Dermis blood vessel endothelial cell (primary cell): ENCODE measurements at regions not wholly inside any gene's neighbourhood (a gene's known extent, or its start where the extent isn't known, plus 50 kb on each side); places are given as distances from the start of the nearest gene placed in this dataset.
"Not testable (repeated sequence)": the region's sequence is repeated elsewhere in the genome, so short reads cannot be mapped to it uniquely, and the experiment has no call there.

Source experiments
- DNase-seq: peaks from one replicate; pipeline ENCODE4 v3.0.0; 2010

DNA sequence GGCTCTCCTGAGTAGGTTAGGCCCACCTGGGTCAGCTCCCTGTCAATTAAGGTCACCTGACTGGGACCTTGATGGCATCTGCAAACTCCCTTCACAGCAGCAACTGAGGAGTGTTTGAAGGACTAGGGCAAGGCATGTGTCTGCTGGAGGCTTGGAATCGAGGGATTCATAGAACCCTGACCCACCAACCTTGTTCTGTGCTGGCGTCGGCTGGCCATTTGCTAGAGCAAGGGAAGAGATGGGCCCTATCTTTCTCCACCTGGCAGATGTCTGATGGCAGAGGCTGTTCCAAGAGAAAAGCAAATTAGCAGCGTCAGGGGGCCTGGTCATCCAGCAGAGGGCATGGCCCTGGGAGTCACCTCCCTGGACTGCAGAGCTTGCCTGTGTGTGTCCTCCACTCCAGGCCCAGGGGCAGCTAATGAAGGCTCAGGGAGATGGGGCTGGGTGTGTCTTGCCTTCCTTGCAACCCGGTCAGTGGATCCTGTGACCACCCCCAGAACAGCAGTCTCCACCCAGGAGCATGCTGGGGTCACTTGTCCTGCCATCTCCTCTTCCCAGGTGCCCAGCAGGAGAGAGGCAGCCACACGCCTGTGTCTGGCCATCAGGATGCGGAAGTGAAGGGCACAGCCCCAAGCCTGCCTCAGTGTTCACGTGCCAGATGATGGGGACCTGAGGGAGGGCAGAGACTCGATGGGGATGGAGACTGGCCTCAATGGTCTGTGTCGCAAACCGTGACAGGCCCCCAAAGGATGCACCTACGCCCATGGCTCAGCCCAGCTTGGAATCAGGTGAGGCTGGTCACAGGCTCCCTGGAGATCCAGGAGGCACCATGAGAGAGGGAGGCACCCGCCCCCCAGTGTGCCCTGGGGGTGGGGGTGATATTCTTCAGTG lies 53.9 kb downstream of the BARX1 start:
- no peak for DNase-seq

DNA sequence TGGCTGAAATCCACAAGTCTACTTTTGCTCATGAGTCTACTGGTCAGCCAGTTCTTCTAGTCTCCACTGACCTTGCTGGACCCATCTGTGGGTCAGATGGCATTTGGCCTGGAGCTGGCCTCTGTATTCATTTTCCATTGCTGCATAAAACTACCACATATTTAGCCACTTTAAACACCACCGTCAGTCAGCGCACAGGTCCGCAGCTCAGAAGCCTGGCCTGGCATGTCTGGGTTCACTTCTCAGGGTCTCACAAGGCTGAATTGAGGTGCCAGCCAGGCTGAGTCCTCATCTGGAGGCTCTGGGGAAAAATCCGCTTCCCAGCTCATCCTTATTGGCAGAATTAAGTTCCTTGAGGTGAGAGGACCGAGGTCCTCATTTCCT lies 54.7 kb downstream of the BARX1 start:
- DNase-seq, result no peak

DNA sequence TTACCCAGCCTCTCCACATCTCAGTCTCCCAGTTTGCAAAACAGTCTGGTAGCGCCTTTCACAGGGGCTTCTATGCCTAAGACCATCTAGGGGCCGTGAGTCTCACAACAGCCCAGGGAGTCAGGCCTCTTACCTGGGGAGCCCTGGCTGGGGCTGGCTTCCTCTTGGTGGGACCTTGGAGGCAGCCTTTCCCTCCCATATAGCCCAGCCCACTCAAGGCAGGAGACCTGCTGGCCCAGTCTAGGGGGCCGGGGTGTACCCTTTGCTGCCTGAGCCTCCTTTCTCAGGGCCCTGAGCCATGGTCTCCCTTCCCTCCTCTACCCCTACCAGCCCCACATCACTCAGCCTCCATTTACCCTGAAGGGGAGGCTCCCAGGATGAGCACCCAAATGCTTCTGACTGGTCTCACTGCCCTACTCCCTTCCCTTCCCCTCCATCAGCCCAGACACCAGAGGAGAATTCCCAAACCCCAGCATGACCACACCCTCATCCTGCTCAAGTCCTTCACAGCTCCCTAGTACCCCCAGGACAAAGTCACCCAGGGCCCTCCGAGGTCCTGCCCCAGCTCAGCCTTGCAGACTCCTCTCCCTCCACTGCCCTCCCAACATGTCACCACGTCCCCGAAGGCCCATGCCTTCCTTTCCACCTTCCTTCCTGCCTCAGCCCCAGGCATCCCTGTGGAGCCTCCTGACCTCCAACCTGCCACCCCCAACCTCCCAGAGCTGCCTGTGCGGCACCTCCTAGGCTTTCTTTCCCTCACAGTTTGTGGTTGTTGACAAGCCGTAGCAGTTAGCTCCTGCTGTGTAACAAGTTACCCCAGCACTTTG lies 55.3 kb downstream of the BARX1 start:
- DNase-seq, result no peak

DNA sequence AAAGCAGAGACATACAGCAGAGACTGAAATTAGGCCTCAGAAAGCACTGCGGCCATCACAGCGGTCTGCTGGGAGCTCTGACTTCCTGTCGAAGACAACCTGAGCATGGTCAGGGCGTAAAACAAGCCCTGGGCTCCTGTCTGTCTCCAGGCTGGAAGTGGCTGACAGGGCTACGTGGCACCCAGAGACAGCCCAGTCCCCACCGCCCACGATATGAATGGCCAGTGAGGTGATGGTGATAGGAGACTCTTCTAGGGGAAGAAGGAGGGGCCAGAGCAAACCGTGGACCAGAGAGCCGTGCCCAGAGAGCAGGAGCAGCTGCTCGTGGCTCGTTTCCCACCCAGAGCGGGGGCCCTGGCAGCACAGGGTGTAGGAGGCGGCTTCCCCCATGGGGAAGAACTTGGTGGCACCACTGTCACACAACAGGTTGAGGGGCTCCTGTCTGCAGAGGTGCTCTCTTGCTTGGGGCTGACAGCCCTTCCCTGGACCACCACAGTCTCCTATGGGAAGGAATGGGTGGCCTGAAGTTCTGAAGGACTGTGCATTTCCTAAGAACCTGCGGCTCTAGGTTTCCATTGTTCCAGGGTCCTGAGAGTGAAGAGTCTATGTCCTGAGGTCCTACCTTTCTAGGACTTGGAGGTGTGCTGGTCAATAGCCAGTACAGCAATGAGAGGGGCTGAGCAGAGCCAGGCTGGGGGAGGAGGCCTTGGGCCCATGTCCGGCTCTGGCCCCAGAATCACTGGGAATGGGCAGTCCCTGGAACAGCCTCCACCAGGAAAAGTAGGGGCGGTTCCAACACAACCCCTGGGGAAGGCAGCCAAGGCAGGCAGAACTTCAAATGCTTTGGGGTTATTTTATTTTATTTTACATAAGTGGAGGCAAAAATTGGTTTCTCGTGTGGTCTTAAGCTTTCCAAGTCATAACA lies 56.4 kb downstream of the BARX1 start:
- no peak for DNase-seq

DNA sequence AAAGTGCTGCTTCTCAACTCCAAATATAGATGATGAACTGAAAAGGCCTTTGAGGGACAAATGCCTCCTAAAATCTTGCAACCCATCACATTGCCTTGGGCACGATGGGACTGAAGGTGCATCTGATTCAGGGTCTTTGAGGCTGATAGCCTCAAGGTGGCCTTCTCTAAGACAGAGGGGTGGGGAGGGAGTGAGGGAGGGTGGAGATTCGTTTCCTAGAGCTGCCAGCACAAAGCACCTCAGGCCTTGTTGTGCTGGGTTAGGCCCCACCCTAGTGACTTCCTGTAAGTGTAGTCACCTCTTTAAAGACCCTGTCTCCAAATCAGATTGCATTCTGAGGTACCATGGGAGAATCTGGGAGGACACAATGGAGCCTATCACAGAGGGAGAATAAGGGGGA lies 57.1 kb downstream of the BARX1 start:
- DNase-seq, result no peak

DNA sequence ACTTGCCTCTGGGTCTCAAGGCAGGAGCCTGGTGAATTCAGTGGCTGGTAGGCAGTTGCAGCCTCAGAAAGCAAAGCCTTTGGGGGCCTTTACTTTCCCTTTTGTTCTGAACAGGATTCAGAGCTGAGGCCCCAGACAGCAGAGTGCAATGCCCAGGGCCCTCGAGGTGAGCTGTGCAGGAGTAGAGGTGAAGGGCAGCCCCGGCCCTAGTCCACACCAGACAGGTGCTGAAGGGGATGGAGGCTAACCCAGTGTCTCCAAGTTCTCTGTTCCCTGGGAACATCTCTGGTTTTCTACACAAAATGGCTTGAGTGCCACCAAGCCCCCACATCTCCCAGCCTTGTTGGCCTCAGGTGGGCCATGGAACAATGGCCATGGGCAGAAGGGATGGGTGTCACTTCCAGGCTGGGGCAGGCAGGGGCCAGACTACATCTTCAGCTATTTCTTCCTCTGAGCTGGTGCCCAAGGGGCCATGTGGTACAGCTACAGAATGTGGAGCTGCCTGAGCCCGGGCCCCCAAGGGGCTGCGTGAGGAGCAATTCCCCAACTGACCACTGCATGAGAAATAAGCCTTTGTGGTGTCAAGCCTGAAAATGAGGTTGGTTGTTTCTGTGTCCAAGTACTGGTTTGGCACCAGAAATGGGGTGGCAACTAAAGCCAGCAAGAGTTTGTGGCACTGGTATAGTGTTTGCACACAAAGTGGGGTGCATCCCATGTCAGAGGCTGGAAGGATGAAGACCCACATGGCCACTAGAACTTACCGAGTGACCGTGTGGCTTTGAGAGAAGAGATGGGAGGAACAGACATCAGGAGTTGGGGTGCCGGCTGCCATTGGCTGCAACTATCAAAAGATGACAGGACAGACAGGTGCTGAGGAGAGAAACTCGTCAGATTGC lies 57.8 kb downstream of the BARX1 start:
- DNase-seq, result no peak

DNA sequence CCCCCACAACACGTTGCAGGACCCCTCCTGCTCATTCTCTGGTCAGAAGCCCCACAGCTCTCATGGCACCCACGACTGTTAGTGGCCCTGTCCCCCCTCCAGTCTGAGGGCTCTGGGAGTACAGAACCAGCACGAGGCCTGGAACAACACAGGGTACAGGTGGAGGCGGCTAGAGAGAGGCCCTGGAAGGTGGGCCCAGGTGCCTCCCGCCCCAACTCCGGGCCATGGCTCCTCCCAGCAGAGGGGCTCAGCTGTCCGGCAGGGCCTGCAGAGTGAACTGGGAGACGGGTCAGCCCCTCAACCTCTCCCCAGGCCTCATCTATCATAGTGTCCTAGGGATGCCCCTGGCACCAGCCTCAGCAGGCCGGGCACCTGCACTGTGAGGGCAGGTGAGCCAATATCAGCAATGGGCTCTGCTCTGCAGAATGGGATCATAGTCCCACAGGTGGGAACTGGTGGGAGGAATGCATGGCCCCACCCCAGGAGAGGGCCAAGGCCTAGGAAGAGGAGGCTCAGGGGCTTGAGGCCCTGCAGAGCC lies 58.6 kb downstream of the BARX1 start:
- DNase-seq, result no peak

DNA sequence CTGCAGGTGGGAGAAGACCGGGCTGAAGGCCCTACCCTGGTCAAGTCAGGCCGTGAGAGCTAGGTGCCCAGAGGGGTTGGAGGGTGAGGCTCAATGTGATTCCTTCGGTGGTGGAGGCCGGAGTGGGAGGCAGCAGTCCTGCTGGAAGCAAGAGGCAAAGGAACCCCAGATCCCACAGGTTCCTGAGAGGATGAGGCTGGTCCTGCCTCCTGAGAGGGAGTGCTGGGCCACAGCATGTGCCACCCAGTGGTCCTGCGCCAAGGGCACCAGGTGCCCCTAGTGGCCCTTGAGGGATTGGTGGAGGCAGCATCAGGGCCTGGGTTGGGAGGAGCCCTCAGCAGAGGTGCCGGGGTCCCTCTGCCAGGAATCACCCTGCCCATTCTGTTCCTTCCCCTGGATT lies 59.1 kb downstream of the BARX1 start:
- DNase-seq, result no peak

DNA sequence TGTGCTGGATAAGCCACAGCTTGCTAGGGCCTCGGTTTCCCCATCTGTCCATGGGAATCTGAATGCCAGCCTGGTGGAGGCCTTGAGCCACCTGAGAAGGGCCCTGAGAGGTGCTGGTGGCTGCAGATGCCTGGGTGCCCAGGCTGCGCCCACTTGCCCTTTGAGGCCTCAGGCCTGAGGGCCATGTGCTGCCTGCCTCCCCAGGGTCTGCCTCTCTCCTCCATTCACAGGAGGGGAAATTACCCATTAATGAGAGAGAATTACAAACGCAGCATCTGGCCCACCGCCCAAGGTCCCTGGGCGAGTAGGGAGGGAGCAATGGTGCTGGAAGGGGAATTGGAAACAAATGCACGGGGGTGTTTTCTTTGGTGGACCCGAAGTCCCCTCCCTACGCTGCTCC lies 59.6 kb downstream of the BARX1 start:
- no peak for DNase-seq

DNA sequence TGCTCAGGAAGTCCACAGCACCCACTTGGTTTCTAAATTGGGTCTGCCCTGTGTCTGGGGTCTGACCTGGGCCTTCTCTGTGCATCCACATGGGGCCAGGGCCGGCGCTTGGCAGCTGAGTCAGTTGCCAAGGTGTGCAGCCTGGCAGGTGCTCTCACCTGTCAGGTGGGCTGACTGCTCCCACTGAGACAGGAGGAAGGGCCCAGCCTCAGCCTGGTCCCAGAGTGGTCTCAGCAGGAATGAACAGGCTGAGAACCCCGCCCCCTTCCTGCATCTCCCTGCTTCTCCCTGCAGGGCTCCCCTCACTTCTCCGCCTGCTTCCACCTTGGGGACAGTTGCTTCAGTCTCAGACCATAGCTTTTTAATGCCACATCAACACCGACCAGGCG lies 60.5 kb downstream of the BARX1 start:
- no peak for DNase-seq

DNA sequence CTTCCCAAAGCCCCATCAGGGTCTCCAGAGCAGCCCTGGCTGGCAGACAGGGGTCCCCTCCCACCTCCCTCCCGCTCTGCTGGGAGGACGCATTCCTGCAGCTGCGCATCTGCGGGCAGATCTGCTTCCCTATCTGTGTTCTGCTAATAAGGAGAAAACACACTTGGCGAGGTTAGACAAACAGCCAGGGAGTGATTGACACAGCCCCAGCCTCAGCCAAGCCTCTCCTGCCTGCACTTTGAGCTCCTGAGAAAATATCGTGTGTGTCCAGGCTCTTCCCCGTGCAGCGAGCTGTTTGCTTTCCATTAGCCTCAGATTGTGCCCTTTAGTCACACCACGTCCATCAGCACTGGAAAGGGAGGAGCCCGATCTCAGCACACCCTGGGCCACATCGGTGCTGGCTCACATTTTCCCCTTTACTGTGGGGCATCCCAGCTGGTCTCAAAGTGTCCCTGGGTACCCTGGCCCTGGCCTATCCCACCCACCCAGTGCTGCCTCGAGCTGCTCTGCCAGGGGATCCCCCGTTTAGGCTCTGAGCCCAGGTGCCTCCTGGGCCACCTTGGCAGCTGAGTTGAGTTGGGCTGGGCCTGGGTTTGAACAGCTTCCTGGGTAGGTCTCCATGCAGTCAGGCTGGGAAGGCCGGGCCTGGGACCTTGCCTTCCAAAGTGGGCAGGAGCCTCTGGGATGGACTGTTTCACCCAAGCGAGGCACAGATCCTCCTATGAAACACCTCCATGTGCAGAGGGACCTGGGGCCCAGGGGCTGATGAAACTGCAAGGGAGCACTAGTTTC lies 61.1 kb downstream of the BARX1 start:
- no peak for DNase-seq

DNA sequence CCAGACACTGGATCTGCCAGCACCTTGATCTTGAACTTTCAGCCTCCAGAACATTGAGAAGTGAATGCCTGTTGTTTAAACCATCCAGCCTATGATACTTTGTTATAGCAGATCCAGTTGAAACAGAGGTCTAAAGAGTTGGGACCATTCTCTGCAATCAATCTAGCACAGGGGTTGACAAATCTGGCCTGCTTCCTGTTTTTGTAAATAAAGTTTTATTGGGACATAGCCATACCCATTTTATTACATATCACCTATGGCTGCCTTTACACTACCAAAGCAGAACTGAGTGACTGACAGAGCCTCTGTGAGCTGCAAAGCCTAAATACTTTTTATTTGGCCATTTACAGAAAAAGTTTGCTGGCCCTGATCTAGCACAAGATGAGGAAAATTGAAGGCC lies 62.0 kb downstream of the BARX1 start:
- DNase-seq, result no peak

DNA sequence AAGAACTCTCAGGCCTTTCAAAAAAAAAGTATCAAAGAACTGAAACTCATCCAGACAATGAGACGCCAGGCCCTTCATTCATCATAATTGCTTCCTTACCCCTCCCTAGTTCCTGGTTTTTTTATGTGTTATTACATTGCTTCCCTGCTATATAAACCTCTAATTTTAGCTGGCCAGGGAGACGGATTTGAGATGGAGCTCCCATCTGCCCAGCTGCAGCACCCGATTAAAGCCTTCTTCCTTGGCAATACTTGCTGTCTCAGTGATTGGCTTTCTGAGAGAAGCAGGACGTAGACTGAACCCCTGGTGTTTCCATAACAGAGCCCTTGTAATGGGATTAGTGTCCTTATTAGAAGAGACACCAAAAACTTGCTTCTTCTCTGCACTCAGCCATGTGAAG lies 62.4 kb downstream of the BARX1 start:
- DNase-seq, result no peak

DNA sequence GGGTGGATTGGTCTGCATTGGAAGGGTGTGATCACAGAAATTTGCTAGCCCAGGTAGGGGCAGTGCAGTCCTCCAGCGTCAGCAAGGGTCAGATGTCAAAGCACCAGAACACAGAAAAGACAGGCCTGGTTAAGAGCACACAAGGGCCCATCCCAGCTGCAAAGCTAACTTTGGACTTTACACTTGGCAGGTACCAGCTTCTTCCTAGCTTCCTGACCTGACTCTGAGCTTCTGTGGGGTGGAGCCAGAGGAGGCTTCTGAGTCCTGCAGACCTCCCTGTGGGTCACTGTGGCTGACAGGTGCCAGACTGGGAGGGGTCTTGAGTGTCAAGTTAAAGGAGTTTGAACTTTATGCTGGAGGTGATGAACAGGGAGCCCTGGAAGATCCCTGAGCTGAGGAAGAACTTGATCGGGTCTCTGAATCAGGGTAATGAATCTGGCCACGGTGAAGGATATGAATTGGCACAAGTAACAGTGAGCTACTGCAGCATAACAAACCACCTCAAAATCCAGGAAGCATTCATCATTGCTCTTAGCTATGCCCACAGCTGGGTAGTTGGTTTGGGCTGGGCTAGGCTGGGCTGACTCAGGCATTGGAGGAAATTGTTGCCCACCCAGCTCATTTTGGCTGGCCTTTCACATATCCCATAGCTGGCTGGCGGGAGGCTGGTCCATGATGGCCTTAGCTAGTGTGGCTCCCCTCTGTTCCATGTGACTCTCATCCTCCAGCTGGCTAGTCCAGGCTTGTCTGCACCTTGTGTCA lies 63.4 kb downstream of the BARX1 start:
- no peak for DNase-seq

DNA sequence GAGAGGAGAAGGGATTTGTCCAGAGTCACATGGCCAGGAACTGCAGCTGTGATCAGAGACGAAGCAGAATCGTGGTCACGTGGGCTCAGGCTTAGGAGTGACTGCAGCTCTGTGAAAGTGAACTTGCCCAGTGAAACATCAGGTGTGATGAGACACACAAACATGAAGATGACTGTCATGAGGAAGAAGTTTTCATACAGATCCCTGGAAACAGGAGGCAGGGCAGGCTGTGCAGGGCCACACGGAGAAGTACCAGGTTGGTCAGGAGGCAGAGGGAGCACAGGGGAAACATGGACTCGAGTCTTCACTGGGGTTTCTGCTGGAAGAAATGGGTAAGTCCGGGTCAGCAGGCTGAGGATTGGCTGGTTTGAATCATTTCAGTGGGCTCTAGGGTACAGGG lies 64.1 kb downstream of the BARX1 start:
- DNase-seq, result no peak

DNA sequence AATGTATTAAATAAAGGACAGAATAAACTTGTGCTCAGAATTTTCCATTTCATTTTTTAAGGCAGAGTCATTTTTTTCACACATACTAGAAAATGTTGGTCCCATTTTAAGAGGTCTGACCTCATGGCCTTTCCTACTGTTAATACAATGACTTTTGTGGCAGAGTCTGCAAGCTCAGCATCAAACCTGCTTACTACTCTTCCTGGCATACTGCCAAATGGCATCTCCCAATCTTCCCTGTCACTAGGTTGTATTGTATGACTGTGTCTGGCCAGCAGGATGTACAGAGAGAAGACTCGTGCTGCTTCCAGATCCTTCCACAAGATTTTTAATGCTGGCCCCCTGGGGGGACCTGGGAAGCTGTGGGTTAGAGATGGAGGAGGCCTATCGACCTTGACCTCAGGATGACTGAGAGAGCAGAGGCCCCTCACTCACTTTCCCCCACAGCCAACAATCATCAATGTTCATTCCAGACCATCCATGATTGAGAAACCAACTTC lies 64.7 kb downstream of the BARX1 start:
- DNase-seq, result no peak

DNA sequence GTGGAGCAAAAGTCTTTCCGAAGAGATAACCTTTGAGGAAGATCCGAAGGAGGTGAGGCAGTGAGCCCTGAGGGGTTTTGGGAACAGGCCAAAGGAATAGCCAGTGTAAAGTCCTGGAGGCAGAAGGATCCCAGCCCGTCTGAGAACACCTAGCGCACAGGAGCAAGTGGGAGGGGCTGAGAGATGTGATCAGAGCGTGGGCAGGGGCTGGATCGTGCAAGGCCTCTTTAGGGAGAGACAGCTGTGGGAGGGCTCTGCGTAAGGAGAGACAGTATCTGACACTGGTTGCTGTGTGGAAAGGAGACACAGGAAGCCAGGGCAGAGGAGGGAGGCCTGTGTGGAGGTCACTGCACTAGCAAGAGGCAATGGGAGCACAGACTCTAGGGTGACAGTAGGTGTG lies 68.2 kb downstream of the BARX1 start:
- no peak for DNase-seq

DNA sequence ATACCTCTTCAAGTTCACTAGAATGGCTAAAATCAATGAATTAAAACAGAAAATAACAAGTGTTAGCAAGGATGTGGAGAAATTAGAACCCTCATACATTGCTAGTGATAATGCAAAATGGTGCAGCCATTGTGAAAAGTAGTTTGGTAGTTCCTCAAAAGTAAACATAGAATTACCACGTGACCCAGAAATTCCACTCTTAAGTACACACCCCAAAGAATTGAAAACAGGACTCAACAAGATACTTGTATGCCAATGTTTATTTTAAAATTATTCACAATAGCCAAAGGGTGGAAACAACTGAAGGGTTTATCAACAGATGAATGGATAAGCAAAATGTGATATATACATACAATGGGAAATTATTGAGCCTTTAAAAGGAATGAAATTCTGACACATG lies 70.3 kb downstream of the BARX1 start:
- DNase-seq, result no peak

DNA sequence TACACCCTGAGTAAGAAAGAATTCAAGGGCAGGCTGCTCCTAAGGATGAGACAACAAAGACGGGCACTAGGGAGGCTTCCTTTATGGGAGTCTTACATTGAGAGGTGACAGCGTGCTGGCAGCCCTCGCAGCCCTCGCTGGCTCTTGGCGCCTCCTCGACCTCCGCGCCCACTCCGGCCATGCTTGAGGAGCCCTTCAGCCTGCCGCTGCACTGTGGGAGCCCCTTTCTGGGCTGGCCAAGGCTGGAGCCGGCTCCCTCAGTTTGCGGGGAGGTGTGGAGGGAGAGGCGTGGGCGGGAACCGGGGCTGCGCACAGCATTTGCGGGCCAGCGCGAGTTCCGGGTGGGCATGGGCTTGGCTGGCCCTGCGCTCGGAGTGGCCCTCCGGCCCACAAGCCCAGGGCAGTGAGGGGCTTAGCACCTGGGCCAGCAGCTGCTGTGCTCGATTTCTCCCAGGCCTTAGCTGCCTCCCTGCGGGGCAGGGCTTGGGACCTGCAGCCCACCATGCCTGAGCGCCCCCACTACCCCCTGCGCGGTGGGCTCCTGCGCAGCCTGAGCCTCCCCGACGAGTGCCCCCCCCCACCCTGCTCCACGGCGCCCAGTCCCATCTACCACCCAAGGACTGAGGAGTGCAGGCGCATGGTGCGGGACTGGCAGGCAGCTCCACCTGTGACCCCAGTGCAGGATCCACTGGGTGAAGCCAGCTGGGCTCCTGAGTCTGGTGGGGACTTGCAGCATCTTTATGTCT lies 75.3 kb downstream of the BARX1 start:
- not testable (repeated sequence) for DNase-seq
